GM21786 (cell line): ENCODE measurements at regions not wholly inside any gene's neighbourhood (a gene's known extent, or its start where the extent isn't known, plus 50 kb on each side); places are given as distances from the start of the nearest gene placed in this dataset.

ENCODE experiments used
- ATAC-seq: cut with Tn5 transposase; IDR thresholded peaks from one replicate; pipeline ENCODE4 v1.9.1; 2021; ENCODE audit not compliant: unreplicated experiment

GRCh38 chr1:98086156-98086555 lies 165.3 kb upstream of the DPYD start:
- ATAC-seq, result no peak

DNA sequence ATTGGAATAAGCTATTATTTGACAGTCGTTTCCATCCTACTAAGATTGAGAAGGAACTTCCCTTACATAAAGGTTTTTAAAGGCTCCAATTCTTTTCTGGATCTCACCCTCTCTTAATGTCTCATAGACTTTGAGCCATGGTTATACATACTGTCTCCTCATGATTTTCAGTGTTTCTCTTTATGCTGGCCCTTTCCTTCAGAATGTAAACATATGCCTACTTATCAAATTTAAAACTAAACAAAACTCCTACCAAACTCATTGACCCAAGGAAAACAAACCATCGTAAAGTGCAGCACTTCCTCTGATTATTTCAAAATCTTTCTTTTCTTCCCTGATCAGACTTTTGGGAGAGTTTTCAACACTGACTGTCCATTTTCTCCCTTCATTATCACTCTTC lies 163.4 kb upstream of the DPYD start:
- ATAC-seq, result no peak

DNA sequence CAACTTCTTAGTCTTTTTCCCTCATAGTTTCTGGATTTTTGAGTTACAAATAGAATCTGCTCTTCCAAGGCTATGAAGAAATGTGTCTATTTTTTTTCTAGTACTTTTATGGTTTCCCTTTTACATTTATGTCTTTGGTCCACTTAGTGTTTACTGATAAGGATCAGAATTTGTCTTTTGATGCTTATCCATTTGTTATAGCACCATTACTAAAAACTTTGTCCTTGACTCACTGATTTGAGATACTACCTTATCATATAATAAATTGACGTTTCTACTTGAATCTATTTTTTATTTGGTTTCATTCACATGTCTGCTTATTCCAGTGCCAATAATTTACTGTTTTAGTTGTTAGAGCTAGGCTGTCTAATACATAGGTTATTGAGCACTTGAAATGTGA lies 161.1 kb upstream of the DPYD start:
- no peak for ATAC-seq

GRCh38 chr1:98078596-98078995 lies 157.8 kb upstream of the DPYD start:
- no peak for ATAC-seq

- no peak for ATAC-seq
These were observed 156.9 kb upstream of the DPYD start for GRCh38 chr1:98077691-98078090.

DNA sequence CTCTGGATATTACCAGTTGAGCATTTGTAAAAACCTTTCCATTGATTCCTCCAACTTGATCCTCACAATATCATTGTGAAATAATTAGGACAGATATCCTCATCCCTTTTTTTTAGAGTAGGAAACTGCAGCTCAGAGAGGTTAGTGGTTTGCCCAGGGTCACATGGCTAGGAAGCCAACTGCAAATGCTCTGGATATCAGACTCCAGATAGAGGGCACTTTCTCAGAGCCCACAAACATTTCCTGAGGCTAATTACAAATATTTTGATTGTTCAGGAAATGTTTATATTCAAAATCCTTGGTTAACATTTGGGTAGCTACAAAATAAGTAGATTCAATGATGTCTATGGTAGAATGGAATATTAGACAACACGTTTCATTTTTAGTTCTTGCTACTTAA lies 154.8 kb upstream of the DPYD start:
- ATAC-seq, result no peak

- ATAC-seq, result no peak
These were observed 153.0 kb upstream of the DPYD start for GRCh38 chr1:98073823-98074222.

DNA sequence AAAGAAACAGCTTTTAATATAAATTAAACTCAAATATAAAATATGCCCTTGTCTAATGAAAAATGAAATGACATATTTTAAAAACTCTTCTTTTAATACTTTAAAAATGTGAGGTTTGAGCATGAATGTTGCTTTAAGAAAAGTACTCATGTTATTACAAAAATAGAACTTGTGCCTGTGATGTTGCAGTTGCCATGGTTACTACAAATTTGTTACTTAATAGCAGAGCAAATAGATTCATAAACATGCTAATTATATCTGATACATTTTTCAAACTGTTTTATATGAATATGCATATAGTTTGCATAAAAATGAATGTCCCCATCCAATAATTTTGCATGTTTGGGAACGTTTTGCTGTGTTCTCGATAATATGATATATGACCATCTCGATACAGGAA lies 152.3 kb upstream of the DPYD start:
- no peak for ATAC-seq

- no peak for ATAC-seq
These were observed 151.2 kb upstream of the DPYD start for GRCh38 chr1:98072047-98072446.

- ATAC-seq, result no peak
These were observed 147.2 kb upstream of the DPYD start for GRCh38 chr1:98068016-98068415.

- no peak for ATAC-seq
These were observed 146.1 kb upstream of the DPYD start for GRCh38 chr1:98066911-98067310.

GRCh38 chr1:98059620-98060019 lies 138.8 kb upstream of the DPYD start:
- ATAC-seq, result no peak

DNA sequence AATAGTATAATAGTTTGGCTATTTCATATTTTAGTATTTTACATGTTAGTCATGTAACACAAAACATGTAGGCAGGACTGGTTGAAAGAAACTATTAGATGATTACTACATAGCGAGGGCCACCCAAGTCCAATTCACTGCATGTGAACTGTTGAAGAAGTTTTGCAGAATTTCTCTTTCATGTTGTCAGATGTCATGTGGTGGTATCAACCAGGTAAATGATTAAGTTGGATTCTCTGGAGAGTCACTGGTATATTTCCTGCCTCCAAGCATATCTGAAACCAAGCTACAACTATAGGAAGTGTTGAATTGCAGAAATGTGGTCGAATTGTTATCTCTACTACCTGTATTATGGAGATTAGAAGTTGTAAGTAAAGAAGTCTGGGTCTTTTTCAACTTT lies 137.8 kb upstream of the DPYD start:
- no peak for ATAC-seq

DNA sequence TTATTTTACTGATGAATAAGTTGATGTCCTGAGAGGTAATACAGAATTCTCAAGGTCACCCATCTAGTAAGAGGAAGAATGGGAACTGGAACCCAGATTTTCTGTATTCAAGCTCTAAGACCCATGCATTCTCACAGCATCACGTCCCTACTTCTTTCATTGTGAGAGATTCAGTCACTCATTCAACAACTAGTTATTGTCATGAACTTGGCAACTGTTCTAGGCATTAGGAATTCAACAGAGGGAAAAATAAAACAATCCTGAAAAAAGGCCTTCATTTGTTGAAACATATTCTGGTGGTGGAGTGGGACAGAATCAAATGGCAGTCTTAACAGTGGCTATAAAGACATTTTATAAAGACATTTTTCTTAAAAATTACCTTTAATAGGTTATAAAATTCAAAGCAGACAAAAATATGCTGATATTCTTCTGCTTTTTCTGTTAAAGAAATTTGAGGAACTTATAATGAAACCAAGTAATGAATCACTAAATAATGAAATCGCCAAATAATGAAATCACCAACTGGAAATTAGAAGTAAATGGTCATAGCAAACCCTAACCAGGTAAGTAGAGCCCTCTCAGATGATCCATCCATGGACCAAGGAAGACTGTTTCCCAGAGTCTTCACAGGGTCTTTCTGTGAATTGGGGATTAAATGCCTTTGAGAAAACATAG lies 136.5 kb upstream of the DPYD start:
- no peak for ATAC-seq

- ATAC-seq, result no peak
These were observed 135.9 kb upstream of the DPYD start for GRCh38 chr1:98056781-98057180.

- no peak for ATAC-seq
These were observed 134.6 kb upstream of the DPYD start for GRCh38 chr1:98055457-98055856.

DNA sequence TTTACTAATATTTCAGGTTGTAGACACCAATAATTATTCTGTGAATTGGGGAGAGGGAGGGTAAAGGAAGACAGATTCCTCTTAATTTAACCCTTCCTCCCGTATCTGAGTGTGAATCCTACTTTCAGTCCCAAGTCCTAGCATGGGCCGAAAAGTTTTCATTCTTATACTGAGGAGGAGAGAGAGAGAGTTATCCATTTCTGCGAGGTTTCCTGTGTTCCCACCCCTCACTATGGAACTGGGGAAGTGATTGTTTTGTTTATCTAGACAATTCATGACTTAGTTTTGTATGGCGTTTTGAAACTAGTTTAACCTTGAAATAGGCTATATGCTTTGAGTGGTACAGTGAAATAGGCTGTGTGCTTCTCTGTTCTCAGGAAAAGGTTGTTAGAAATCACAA lies 134.0 kb upstream of the DPYD start:
- ATAC-seq, result no peak

GRCh38 chr1:98054367-98054701 lies 133.5 kb upstream of the DPYD start:
- no peak for ATAC-seq

- peak; percentile 94 for ATAC-seq
These were observed 132.9 kb upstream of the DPYD start for GRCh38 chr1:98053471-98054366.

GRCh38 chr1:98051065-98051675 lies 130.3 kb upstream of the DPYD start:
- peak; percentile 49 for ATAC-seq

DNA sequence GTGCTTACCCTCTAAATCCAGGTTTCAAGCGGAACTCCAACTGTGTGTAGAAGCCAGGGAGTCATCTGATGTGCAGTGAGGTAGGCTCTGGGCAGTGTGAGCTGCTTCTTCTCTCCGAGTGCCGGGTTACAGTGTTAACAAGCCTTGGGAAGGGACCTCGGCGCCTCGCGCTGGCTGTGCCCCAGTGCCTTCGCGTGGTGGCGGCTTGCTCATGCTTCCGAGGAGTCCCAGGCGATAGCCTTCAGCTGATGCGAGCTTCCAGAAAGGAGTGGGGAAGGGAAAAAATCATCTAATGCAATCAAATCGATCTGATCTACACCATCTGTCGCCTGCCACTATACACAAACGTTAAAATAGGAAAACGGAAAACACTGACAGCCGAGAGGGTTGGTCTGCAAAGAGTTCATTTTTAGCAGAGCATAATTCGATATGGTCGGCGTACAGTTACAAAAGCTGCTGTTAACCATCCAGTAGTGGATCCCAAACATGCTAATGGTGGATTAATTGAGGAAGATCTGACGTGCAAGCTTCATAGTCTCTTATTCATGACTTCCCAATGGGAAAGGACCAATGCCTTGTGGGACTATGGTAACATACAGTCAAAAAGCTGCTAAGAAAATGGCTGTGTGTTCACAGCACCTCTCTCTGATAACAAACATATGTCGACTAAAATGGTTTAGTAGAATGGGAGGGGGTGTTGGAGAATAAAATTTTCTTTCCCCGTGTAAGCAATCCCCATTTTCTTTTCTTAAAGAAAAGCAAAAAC lies 128.7 kb upstream of the DPYD start:
- no peak for ATAC-seq
